Fibroblast of the aortic adventitia (primary cell): ENCODE measurements at regions not wholly inside any gene's neighbourhood (a gene's known extent, or its start where the extent isn't known, plus 50 kb on each side); places are given as distances from the start of the nearest gene placed in this dataset.

Experiments
- DNase-seq: peaks from one replicate; pipeline ENCODE4 v3.0.0-alpha.2; 2010; ENCODE audit warnings: low read depth
- H3K4me3 ChIP-seq: 2 replicates; pipeline ENCODE4 v1.5.1; 2011; ENCODE audit warnings: low read depth, mild to moderate bottlenecking, control low read depth, low read length, moderate library complexity
- CTCF ChIP-seq: IDR thresholded peaks from 2 replicates; pipeline ENCODE4 v1.5.1; 2011; ENCODE audit warnings: mild to moderate bottlenecking, low read length, control low read depth, inconsistent platforms; ENCODE audit not compliant: insufficient read depth

GRCh38 chr2:120785228-120785966 is 49.7 kb downstream of the GLI2 start:
- no peak for DNase-seq
- no peak overlapping the region for H3K4me3 ChIP-seq
- no peak for TF ChIP-seq CTCF

GRCh38 chr2:120786038-120786960 is 50.6 kb downstream of the GLI2 start:
- H3K4me3 ChIP-seq = no peak overlapping the region
- no peak for DNase-seq
- TF ChIP-seq CTCF = no peak

- no peak for TF ChIP-seq CTCF
- DNase-seq = no peak
- H3K4me3 ChIP-seq = no peak overlapping the region
Observed at GRCh38 chr2:120787111-120787821, 51.6 kb downstream of the GLI2 start.

- no peak for DNase-seq
- no peak overlapping the region for H3K4me3 ChIP-seq
- no peak for TF ChIP-seq CTCF
Observed at GRCh38 chr2:120787822-120788700, 52.4 kb downstream of the GLI2 start.

GRCh38 chr2:120791243-120791961 is 55.7 kb downstream of the GLI2 start:
- no peak overlapping the region for H3K4me3 ChIP-seq
- no peak for TF ChIP-seq CTCF
- no peak for DNase-seq
